K562 (cell line): ENCODE measurements at regions not wholly inside any gene's neighbourhood (a gene's known extent, or its start where the extent isn't known, plus 50 kb on each side); places are given as distances from the start of the nearest gene placed in this dataset.
A peak's percentile ranks its signal among the peaks of the same experiment; 100 is the strongest.

Experiments used
- ATAC-seq: fragments of 200-7000 bp; cut with Tn5 transposase; 3 replicates; pipeline ENCODE4 v1.9.1; 2020; ENCODE audit warnings: moderate library complexity
- BruUV-seq: library from RNA; stranded (reverse); fragments of 400-500 nt; replicated peaks from 2 replicates; lab custom pipeline; 2021; lab: Mats Ljungman, UMichigan
- CTCF ChIA-PET: fragments of 300-600 bp; formaldehyde crosslinking; extraction: SDS; loops from one replicate; lab custom pipeline; 2021; ENCODE audit warnings: low intra/inter-chr PET ratio; lab: Yijun Ruan, JAX
- POLR2A ChIA-PET: fragments of 300-600, 350-650 bp; sonication (Branson Sonifier 250); formaldehyde crosslinking; extraction: SDS; loops from one replicate; lab custom pipeline; 2021; ENCODE audit warnings: antibody characterized with exemption, inconsistent platforms; lab: Yijun Ruan, JAX
- DNase-seq, 4 experiments: peaks; one replicate each; pipeline versions ENCODE4 v3.0.0 to v3.0.0-alpha.2; 2011 to 2018; ENCODE audit warnings: low spot score in 3 of 4, mixed read lengths in 3 of 4; ENCODE audit errors: extremely low read depth in 1 of 4
- FAIRE-seq: peaks from 2 replicates; lab custom pipeline; 2011; peaks lifted over from hg19 to GRCh38; lab: Jason Lieb, UNC
- H2AFZ ChIP-seq: 2 replicates; pipeline ENCODE4 v1.6.0; 2011; ENCODE audit warnings: low read depth, low read length, control low read depth, inconsistent platforms
- H3K27ac ChIP-seq: fragments of 200-600 bp; 3 replicates; pipeline ENCODE4 v1.8.0; 2011; ENCODE audit warnings: low read depth, mild to moderate bottlenecking, control low read depth, inconsistent platforms, low read length, moderate library complexity, mixed read lengths; ENCODE audit errors: extremely low read depth
- H3K27me3 ChIP-seq, 2 experiments: fragments of 300-600 bp in 1 of 2; 2 replicates in 1 of 2; 3 replicates in 1 of 2; pipeline versions ENCODE4 v1.6.0 to v1.8.0; 2011; ENCODE audit warnings: inconsistent platforms in 2 of 2, low read length in 2 of 2, mild to moderate bottlenecking in 1 of 2, mixed read lengths in 1 of 2, moderate library complexity in 1 of 2; ENCODE audit not compliant: control insufficient read depth in 2 of 2, insufficient read depth in 2 of 2
- H3K36me3 ChIP-seq: fragments of 300-600 bp; 3 replicates; pipeline ENCODE4 v1.8.0; 2011; ENCODE audit warnings: mild to moderate bottlenecking, low read length, inconsistent platforms; ENCODE audit not compliant: control insufficient read depth, insufficient read depth
- H3K4me1 ChIP-seq, 2 experiments: fragments of 200-600 bp in 1 of 2; replicated peaks in 1 of 2; 2 replicates in 1 of 2; 3 replicates in 1 of 2; pipeline versions ENCODE4 v1.5.1 to v1.8.0; 2011; ENCODE audit warnings: inconsistent platforms in 2 of 2, low read length in 2 of 2, mild to moderate bottlenecking in 1 of 2, mixed read lengths in 1 of 2, moderate library complexity in 1 of 2; ENCODE audit not compliant: control insufficient read depth in 2 of 2, insufficient read depth in 2 of 2
- H3K4me2 ChIP-seq: 2 replicates; pipeline ENCODE4 v1.6.1; 2011; ENCODE audit warnings: low read length, control low read depth, inconsistent platforms, mixed read lengths; ENCODE audit not compliant: insufficient read depth
- H3K4me3 ChIP-seq: fragments of 200-600 bp; sonication (generic), shearing (Covaris generic); 2 replicates; pipeline ENCODE4 v1.5.1; 2016; ENCODE audit warnings: control low read depth, inconsistent platforms
- H3K79me2 ChIP-seq: fragments of 200-600 bp; 3 replicates; pipeline ENCODE4 v1.8.0; 2011; ENCODE audit warnings: low read length, inconsistent platforms; ENCODE audit not compliant: control insufficient read depth, insufficient read depth
- H3K9ac ChIP-seq, 2 experiments: 2 replicates each; pipeline versions ENCODE4 v1.6.0 to v1.6.1; 2011; ENCODE audit warnings: low read depth in 2 of 2, low read length in 2 of 2, control low read depth in 1 of 2, inconsistent platforms in 1 of 2, mild to moderate bottlenecking in 1 of 2, mixed read lengths in 1 of 2; ENCODE audit not compliant: insufficient read depth in 1 of 2
- H3K9me1 ChIP-seq: one replicate; pipeline ENCODE4 v1.6.0; 2011; ENCODE audit warnings: inconsistent platforms, mild to moderate bottlenecking, low read length, moderate library complexity; ENCODE audit not compliant: control insufficient read depth, insufficient read depth
- H3K9me3 ChIP-seq: replicated peaks from 2 replicates; pipeline ENCODE4 v1.5.1; 2011; ENCODE audit warnings: low read depth, low read length, inconsistent platforms; ENCODE audit not compliant: control insufficient read depth, insufficient read depth
- H4K20me1 ChIP-seq: replicated peaks from 2 replicates; pipeline ENCODE4 v1.6.1; 2011; ENCODE audit warnings: low read length, inconsistent platforms, mixed read lengths; ENCODE audit not compliant: control insufficient read depth, insufficient read depth
- ARID3A ChIP-seq: IDR thresholded peaks from 2 replicates; pipeline ENCODE4 v1.6.1; 2012; ENCODE audit warnings: low read depth, low read length, improper control_type of control experiment, borderline replicate concordance
- CEBPB ChIP-seq: fragments of 450-650 bp; IDR thresholded peaks from 2 replicates; pipeline ENCODE4 v1.6.1; 2016; ENCODE audit warnings: missing genetic modification characterization, missing compliant biosample characterization
- CEBPG ChIP-seq, 3 experiments: fragments of 200-800 bp in 1 of 3; sonication (Bioruptor generic) in 1 of 3; sonication (generic) in 1 of 3; formaldehyde crosslinking in 1 of 3; IDR thresholded peaks in 2 of 3; conservative IDR thresholded peaks in 1 of 3; 2 replicates each; pipeline versions ENCODE4 v1.6.1 to v1.8.0; 2016 to 2022; ENCODE audit warnings: missing compliant biosample characterization in 2 of 3, missing genetic modification characterization in 2 of 3, mild to moderate bottlenecking in 1 of 3, missing genetic modification reagents in 1 of 3
- E2F6 ChIP-seq, 2 experiments: IDR thresholded peaks; 2 replicates each; pipeline ENCODE4 v1.6.1; 2011; ENCODE audit warnings: borderline replicate concordance in 1 of 2, control low read depth in 1 of 2, low read depth in 1 of 2, low read length in 1 of 2, mild to moderate bottlenecking in 1 of 2, mixed read lengths in 1 of 2, moderate library complexity in 1 of 2; ENCODE audit not compliant: insufficient read depth in 1 of 2, insufficient read length in 1 of 2, poor library complexity in 1 of 2, severe bottlenecking in 1 of 2; ENCODE audit errors: extremely low read depth in 1 of 2
- EGR1 ChIP-seq: fragments of 450-650 bp; conservative IDR thresholded peaks from 2 replicates; pipeline ENCODE4 v1.6.1; 2017; ENCODE audit warnings: mild to moderate bottlenecking
- FOXK2 ChIP-seq, 2 experiments: fragments of 450-650 bp; IDR thresholded peaks in 1 of 2; conservative IDR thresholded peaks in 1 of 2; 2 replicates each; pipeline ENCODE4 v1.6.1; 2016; ENCODE audit warnings: low read depth in 2 of 2, mild to moderate bottlenecking in 1 of 2
- GTF2F1 ChIP-seq: IDR thresholded peaks from 2 replicates; pipeline ENCODE4 v1.6.1; 2011; ENCODE audit warnings: low read depth, low read length, improper control_type of control experiment
- IFI16 ChIP-seq: fragments of 250-450 bp; sonication (Bioruptor Pico); IDR thresholded peaks from 2 replicates; pipeline ENCODE4 v2.1.2; 2022; ENCODE audit warnings: mild to moderate bottlenecking, inconsistent platforms
- L3MBTL2 ChIP-seq: fragments of 450-650 bp; IDR thresholded peaks from 2 replicates; pipeline ENCODE4 v1.6.1; 2016; ENCODE audit warnings: mild to moderate bottlenecking, moderate library complexity
- MED1 ChIP-seq: sonication (generic); formaldehyde crosslinking; IDR thresholded peaks from 2 replicates; pipeline ENCODE4 v1.8.1; 2023; ENCODE audit warnings: missing genetic modification reagents, borderline replicate concordance
- PKNOX1 ChIP-seq: fragments of 450-650 bp; IDR thresholded peaks from 2 replicates; pipeline ENCODE4 v1.6.1; 2016
- SMAD1 ChIP-seq: fragments of 150-350 bp; IDR thresholded peaks from 2 replicates; pipeline ENCODE4 v1.6.1; 2014; ENCODE audit warnings: low read length, low read depth; ENCODE audit not compliant: partially characterized antibody
- ZFP30 ChIP-seq: fragments of 250-450 bp; sonication (Bioruptor Pico); IDR thresholded peaks from 2 replicates; pipeline ENCODE4 v1.8.0; 2022; ENCODE audit warnings: moderate library complexity, mild to moderate bottlenecking, inconsistent platforms, borderline replicate concordance
- ZNF444 ChIP-seq: fragments of 250-450 bp; sonication (Bioruptor Pico); IDR thresholded peaks from 2 replicates; pipeline ENCODE4 v1.4.0; 2020; ENCODE audit warnings: mild to moderate bottlenecking, moderate library complexity
- ZNF589 ChIP-seq: fragments of 200-800 bp; sonication (Bioruptor generic); IDR thresholded peaks from 2 replicates; pipeline ENCODE4 v1.6.1; 2016; ENCODE audit warnings: low read depth, missing genetic modification characterization, missing compliant biosample characterization
- WGBS: fragments of 100-300 bp; shearing (Covaris generic); methylation state at CpG from one replicate; pipeline ENCODE4 v1.1.6; 2016; ENCODE audit warnings: low coverage, mixed read lengths; ENCODE audit not compliant: insufficient coverage; ENCODE audit errors: missing lambda C conversion rate; 5-methylcytosine and 5-hydroxymethylcytosine counted together
- in situ Hi-C: fragments of 300-500 bp; cut with MboI; formaldehyde crosslinking; loops from 4 replicates; pipeline ENCODE4 v1.15.0; 2018; ENCODE audit warnings: inconsistent platforms, mixed read lengths
- intact Hi-C: fragments of 100-400 bp; cut with micrococcal nuclease; formaldehyde crosslinking; loops from 2 replicates; pipeline ENCODE4 v1.14.2; 2022

GRCh38 chr9:129561594-129562281 is 59.2 kb downstream of the C9orf50 start (continued):
- no peak for TF ChIP-seq ARID3A
- TF ChIP-seq ZNF589 = no peak
- TF ChIP-seq FOXK2 (conservative IDR thresholded peaks at IDR 0.05 in 1 of 2, IDR thresholded peaks at IDR 0.05 in 1 of 2; ENCODE audit: low read depth in 2 of 2) = no peak
- TF ChIP-seq ZNF444 (CRISPR knock-in tag) = no peak
- no peak for TF ChIP-seq MED1 (CRISPR knock-in tag)

- ATAC-seq (no peak), FAIRE-seq (no peak), DNase-seq (peak in 1 of 4 experiments; percentile 18)
- no peaks in the 10 kb centered on the region for H3K9me3 ChIP-seq
- ChIA-PET CTCF (no interaction called here), POLR2A (interaction anchor here (0.6 to 1.7 kb wide), 3 partner anchors 12 to 72 kb away, joined by 3 to 4 read pairs (median 4); no protein-coding TSS in a partner anchor)
- no TSS peak for BruUV-seq
- H3K27me3 ChIP-seq = no peaks in the 10 kb centered on the region
- peaks cover 0 to 36% of the 10 kb centered on the region in 2 experiments; a peak in 2 of 5 replicates for H3K4me1 ChIP-seq
- H2AFZ ChIP-seq = no peak overlapping the region; the same call in 1 of the 2 replicates
- H3K9me1 ChIP-seq = no peaks in the 10 kb centered on the region
- no peak overlapping the region for H3K4me2 ChIP-seq
- no peak overlapping the region for H3K4me3 ChIP-seq
- H3K9ac ChIP-seq = peak overlapping the region in 1 of 2 experiments; percentile 64; a peak in 1 of 4 replicates
- WGBS = 44% methylated on average over 10 of the region's 13 CpGs
- no peak overlapping the region for H3K27ac ChIP-seq
- no peaks in the 10 kb centered on the region for H3K79me2 ChIP-seq
- intact Hi-C loops (no loop called here), in situ Hi-C loops (loop anchor here (5.0 kb wide), 1 partner anchor 46 kb away; no protein-coding TSS in a partner anchor)
- H3K36me3 ChIP-seq = no peaks in the 10 kb centered on the region
- H4K20me1 ChIP-seq = no peaks in the 10 kb centered on the region
- TF ChIP-seq SMAD1 (no peak), CEBPG (CRISPR knock-in tag; IDR thresholded peaks at IDR 0.05) (peak; percentile 22; the same call in 1 of the 2 replicates), CEBPG (tag; conservative IDR thresholded peaks at IDR 0.05 in 1 of 2, IDR thresholded peaks at IDR 0.05 in 1 of 2) (no peak; a peak in 1 of 4 replicates), E2F6 (IDR thresholded peaks at IDR 0.05; ENCODE audit: borderline replicate concordance in 1 of 2, extremely low read depth in 1 of 2, insufficient read depth in 1 of 2, insufficient read length in 1 of 2, low read depth in 1 of 2, low read length in 1 of 2, poor library complexity in 1 of 2, severe bottlenecking in 1 of 2) (peak in 1 of 2 experiments; percentile 18), ZFP30 (CRISPR knock-in tag) (no peak), CEBPB (tag) (0 out of 2 replicates have a peak, but pooled peaks have one; percentile 14), L3MBTL2 (0 out of 2 replicates have a peak, but pooled peaks have one; percentile 30), IFI16 (CRISPR knock-in tag) (no peak), PKNOX1 (peak; percentile 39), EGR1 (peak; percentile 27; the same call in 1 of the 2 replicates), GTF2F1 (no peak)
These were observed 60.0 kb downstream of the C9orf50 start for GRCh38 chr9:129560881-129561306.
